AG09309 (cell line): ENCODE measurements at regions not wholly inside any gene's neighbourhood (a gene's known extent, or its start where the extent isn't known, plus 50 kb on each side); places are given as distances from the start of the nearest gene placed in this dataset.

Experiments
- DNase-seq: peaks from one replicate; pipeline ENCODE4 v3.0.0-alpha.2; 2010; ENCODE audit warnings: low read depth
- H3K4me3 ChIP-seq: 2 replicates; pipeline ENCODE4 v1.5.1; 2011; ENCODE audit warnings: mild to moderate bottlenecking, low read depth, low read length, moderate library complexity; ENCODE audit not compliant: control insufficient read depth
- TF ChIP-seq, protein P1 (sequence below): IDR thresholded peaks from 2 replicates; pipeline ENCODE4 v1.5.1; 2011; ENCODE audit warnings: mild to moderate bottlenecking, low read depth, low read length, inconsistent platforms; ENCODE audit not compliant: insufficient read depth, control insufficient read depth; ENCODE audit errors: missing control alignments

DNA sequence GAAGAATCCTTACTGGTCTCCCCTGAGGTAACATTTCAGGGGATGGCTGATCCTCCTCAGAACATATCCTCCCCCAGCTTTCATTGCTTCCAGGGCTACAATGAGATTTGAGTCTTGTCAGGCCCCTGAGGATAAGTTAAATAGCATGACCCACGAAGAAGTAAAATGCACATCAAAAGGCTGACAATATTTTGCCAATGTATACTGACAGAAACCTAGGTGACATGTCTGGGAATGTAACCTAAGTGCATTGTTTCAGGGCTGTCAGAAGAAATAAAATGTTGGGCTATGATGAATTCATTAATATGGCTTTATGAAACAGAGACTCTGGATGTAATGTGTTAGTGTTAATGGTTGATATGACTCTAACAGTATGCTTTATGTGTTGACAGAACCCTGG, 471.5 kb downstream of the HDGFL1 start:
- H3K4me3 ChIP-seq, result no peak overlapping the region
- TF ChIP-seq, protein P1, sequence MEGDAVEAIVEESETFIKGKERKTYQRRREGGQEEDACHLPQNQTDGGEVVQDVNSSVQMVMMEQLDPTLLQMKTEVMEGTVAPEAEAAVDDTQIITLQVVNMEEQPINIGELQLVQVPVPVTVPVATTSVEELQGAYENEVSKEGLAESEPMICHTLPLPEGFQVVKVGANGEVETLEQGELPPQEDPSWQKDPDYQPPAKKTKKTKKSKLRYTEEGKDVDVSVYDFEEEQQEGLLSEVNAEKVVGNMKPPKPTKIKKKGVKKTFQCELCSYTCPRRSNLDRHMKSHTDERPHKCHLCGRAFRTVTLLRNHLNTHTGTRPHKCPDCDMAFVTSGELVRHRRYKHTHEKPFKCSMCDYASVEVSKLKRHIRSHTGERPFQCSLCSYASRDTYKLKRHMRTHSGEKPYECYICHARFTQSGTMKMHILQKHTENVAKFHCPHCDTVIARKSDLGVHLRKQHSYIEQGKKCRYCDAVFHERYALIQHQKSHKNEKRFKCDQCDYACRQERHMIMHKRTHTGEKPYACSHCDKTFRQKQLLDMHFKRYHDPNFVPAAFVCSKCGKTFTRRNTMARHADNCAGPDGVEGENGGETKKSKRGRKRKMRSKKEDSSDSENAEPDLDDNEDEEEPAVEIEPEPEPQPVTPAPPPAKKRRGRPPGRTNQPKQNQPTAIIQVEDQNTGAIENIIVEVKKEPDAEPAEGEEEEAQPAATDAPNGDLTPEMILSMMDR, result no peak
- DNase-seq, result no peak

- TF ChIP-seq, protein P1, result no peak
- DNase-seq, result no peak
- no peak overlapping the region for H3K4me3 ChIP-seq
Observed at GRCh38 chr6:23045280-23045679, 475.9 kb downstream of the HDGFL1 start.

DNA sequence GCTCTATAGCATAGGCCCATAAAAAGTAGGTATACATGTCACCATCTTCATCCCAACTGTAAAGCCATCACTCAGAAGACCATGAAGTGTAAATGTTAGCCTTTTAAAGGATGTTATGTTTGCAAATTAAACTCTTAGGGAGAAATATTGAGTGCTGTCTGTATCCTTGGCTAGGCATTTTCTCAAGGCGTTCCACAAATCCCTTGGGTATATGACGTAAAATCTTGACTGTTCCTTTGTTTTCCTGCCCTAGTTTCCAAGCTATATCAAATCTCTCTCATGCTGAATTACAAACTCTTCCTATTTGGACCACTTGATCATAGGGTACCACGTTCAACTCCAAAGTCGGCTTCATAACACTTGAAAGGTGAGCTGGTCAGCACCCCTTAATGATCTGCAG, 486.2 kb downstream of the HDGFL1 start:
- H3K4me3 ChIP-seq, result no peak overlapping the region
- DNase-seq, result no peak
- TF ChIP-seq, protein P1, result no peak

DNA sequence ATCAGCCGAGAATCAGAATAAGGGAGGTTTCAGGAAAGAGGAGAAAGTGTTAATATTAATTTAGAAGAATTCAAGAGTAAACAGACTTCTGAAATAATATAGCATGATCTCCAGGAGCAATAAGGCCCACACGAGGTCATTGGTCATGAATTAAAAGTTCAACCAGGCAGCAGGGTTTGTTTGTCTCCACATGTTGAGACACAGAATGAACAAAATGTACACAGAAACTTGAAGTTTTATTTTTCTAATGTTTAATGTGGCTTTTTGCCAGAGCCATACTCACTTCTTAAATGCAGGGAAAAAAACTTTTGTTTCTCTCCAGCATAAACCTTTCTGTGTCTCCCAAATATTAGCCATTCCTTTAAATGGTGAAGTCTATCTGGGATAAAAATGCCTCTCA, 504.5 kb downstream of the HDGFL1 start:
- no peak overlapping the region for H3K4me3 ChIP-seq
- TF ChIP-seq, protein P1, result no peak
- no peak for DNase-seq

GRCh38 chr6:23077772-23078171, 508.4 kb downstream of the HDGFL1 start:
- TF ChIP-seq, protein P1, result no peak
- no peak for DNase-seq
- H3K4me3 ChIP-seq, result no peak overlapping the region

DNA sequence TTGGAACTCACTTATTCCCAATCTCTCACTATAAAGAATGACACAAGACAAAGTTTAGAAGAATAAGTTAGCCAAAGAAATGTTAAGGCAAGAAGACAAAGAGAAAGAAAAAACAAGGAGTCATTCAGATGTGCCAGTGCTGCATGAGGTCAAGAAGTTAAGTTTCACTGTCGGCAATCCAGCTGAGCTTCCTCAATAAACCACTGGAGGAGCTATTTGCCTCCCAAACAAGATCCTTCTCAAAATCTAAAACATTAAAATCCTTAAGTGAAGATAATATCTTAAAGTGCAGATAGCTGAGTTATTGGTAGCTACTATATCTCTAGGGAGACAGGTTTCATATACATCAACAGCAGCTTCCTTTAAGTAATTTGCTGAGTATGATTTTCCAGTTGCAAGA, 512.3 kb downstream of the HDGFL1 start:
- TF ChIP-seq, protein P1, result no peak
- DNase-seq, result no peak
- H3K4me3 ChIP-seq, result no peak overlapping the region

GRCh38 chr6:23086100-23086499, 516.7 kb downstream of the HDGFL1 start:
- DNase-seq, result no peak
- TF ChIP-seq, protein P1, result no peak
- no peak overlapping the region for H3K4me3 ChIP-seq
